Testis (tissue), 2 donors: ENCODE measurements at regions not wholly inside any gene's neighbourhood (a gene's known extent, or its start where the extent isn't known, plus 50 kb on each side); places are given as distances from the start of the nearest gene placed in this dataset.

Source experiments
- POLR2A ChIP-seq: fragments of 450-650 bp; IDR thresholded peaks from one replicate; pipeline ENCODE4 v1.6.1; 2017; ENCODE audit warnings: antibody characterized with exemption, mild to moderate bottlenecking, moderate library complexity
- TF ChIP-seq, protein P1 (sequence below), 3 experiments: fragments of 450-650 bp in 2 of 3; fragments of 200-600 bp in 1 of 3; sonication (generic) in 1 of 3; IDR thresholded peaks; one replicate each; pipeline ENCODE4 v1.5.1; 2016 to 2019; ENCODE audit warnings: antibody characterized with exemption in 3 of 3, mild to moderate bottlenecking in 2 of 3, moderate library complexity in 1 of 3

DNA sequence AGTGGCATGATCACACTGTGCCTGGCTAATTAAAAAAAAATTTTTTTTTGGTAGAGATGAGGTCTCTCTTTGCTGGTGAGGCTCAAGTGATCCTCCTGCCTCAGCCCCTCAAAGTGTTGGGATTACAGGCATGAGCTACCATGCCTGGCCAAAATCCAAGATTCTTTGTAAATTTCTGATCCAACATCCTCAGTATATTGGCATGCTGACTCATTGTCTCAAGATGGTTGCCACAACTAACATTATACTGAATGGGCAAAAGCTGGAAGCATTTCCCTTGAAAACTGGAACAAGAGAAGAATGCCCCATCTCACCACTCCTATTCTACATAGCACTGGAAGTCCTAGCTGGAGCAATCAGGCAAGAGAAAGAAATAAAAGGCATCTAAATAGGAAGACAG is 100.0 kb downstream of the KLF5 start:
- TF ChIP-seq, protein P1, sequence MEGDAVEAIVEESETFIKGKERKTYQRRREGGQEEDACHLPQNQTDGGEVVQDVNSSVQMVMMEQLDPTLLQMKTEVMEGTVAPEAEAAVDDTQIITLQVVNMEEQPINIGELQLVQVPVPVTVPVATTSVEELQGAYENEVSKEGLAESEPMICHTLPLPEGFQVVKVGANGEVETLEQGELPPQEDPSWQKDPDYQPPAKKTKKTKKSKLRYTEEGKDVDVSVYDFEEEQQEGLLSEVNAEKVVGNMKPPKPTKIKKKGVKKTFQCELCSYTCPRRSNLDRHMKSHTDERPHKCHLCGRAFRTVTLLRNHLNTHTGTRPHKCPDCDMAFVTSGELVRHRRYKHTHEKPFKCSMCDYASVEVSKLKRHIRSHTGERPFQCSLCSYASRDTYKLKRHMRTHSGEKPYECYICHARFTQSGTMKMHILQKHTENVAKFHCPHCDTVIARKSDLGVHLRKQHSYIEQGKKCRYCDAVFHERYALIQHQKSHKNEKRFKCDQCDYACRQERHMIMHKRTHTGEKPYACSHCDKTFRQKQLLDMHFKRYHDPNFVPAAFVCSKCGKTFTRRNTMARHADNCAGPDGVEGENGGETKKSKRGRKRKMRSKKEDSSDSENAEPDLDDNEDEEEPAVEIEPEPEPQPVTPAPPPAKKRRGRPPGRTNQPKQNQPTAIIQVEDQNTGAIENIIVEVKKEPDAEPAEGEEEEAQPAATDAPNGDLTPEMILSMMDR (IDR thresholded peaks at IDR 0.05) = no peak
- TF ChIP-seq POLR2A = no peak
